Gastrocnemius medialis (tissue), 4 donors: ENCODE measurements at regions not wholly inside any gene's neighbourhood (a gene's known extent, or its start where the extent isn't known, plus 50 kb on each side); places are given as distances from the start of the nearest gene placed in this dataset.

ENCODE experiments used
- ATAC-seq, 2 donors: fragments of 150-250 bp; one replicate each; pipeline ENCODE4 v1.9.1; 2016
- DNase-seq, 2 donors: peaks; one replicate each; pipeline ENCODE4 v3.0.0-alpha.2; 2019
- H3K27ac ChIP-seq, 4 donors: fragments of 200-600 bp; sonication (generic); 1 replicate in 1 of 4; 2 replicates in 3 of 4; pipeline ENCODE4 v1.5.1; 2016 to 2018; ENCODE audit warnings: mild to moderate bottlenecking in 2 of 4, moderate library complexity in 1 of 4
- H3K27me3 ChIP-seq, 3 donors: fragments of 200-600 bp; sonication (generic) in 2 of 3; 1 replicate in 1 of 3; 2 replicates in 2 of 3; pipeline versions ENCODE4 v1.5.1 to v1.6.0; 2016 to 2019; ENCODE audit warnings: mild to moderate bottlenecking in 1 of 3, moderate library complexity in 1 of 3
- H3K36me3 ChIP-seq, 2 donors: fragments of 200-600 bp; sonication (generic) in 1 of 2; one replicate each; pipeline ENCODE4 v1.5.1; 2017 to 2018
- H3K4me1 ChIP-seq, 2 donors: fragments of 200-600 bp; sonication (generic) in 1 of 2; one replicate each; pipeline ENCODE4 v1.5.1; 2016 to 2017; ENCODE audit warnings: mild to moderate bottlenecking in 2 of 2
- H3K4me3 ChIP-seq, 4 donors: fragments of 200-600 bp; sonication (generic) in 3 of 4; 1 replicate in 1 of 4; 2 replicates in 3 of 4; pipeline ENCODE4 v1.5.1; 2016 to 2019; ENCODE audit warnings: mild to moderate bottlenecking in 2 of 4
- H3K9me3 ChIP-seq, 3 donors: fragments of 200-600 bp; sonication (generic) in 2 of 3; 1 replicate in 1 of 3; 2 replicates in 2 of 3; pipeline ENCODE4 v1.5.1; 2016 to 2019
- CTCF ChIP-seq, 5 experiments: fragments of 450-650 bp in 3 of 5; fragments of 200-600 bp in 2 of 5; sonication (generic) in 2 of 5; IDR thresholded peaks in 4 of 5; conservative IDR thresholded peaks in 1 of 5; 1 replicate in 4 of 5; 2 replicates in 1 of 5; pipeline ENCODE4 v1.5.1; 2016 to 2019; ENCODE audit warnings: antibody characterized with exemption in 5 of 5, mild to moderate bottlenecking in 3 of 5, moderate library complexity in 3 of 5
- POLR2A ChIP-seq, 2 donors: fragments of 450-650 bp; IDR thresholded peaks; one replicate each; pipeline ENCODE4 v1.6.1; 2017; ENCODE audit warnings: antibody characterized with exemption in 2 of 2, mild to moderate bottlenecking in 2 of 2, moderate library complexity in 2 of 2
- in situ Hi-C, 4 donors: fragments of 200-750 bp; cut with MboI; loops; one replicate each; pipeline versions ENCODE4 v1.15.0 to v1.8.0; 2017; ENCODE audit warnings: low sequenced_read_pairs in 4 of 4
- intact Hi-C: fragments of 100-400 bp; cut with DNase I; formaldehyde crosslinking; loops from one replicate; pipeline ENCODE4 v1.15.1; 2023; ENCODE audit warnings: low total_unique reads

GRCh38 chr9:87275047-87275725 lies 222.5 kb upstream of the DAPK1 start:
- peaks cover 0 to 7% of the 10 kb centered on the region in 2 donors for H3K4me1 ChIP-seq
- no peaks in the 10 kb centered on the region for H3K9me3 ChIP-seq
- no peak overlapping the region for H3K4me3 ChIP-seq
- ATAC-seq, result no peak
- H3K36me3 ChIP-seq, result no peaks in the 10 kb centered on the region
- intact Hi-C loops (no loop called here), in situ Hi-C loops (no loop called here)
- no peak overlapping the region for H3K27ac ChIP-seq
- no peak for TF ChIP-seq POLR2A (IDR thresholded peaks at IDR 0.05)
- no peak for TF ChIP-seq CTCF (IDR thresholded peaks at IDR 0.05 in 4 of 5, conservative IDR thresholded peaks at IDR 0.05 in 1 of 5)
- H3K27me3 ChIP-seq, result peaks cover 0 to 3% (median 0%) of the 10 kb centered on the region in 3 donors
- no peak for DNase-seq

GRCh38 chr9:87276327-87276841 lies 221.3 kb upstream of the DAPK1 start:
- H3K4me1 ChIP-seq, result peaks cover 0 to 3% of the 10 kb centered on the region in 2 donors
- in situ Hi-C loops (no loop called here), intact Hi-C loops (no loop called here)
- DNase-seq (no peak), ATAC-seq (peak in 1 of 2 donors; percentile 71)
- no peaks in the 10 kb centered on the region for H3K36me3 ChIP-seq
- H3K9me3 ChIP-seq, result no peaks in the 10 kb centered on the region
- no peak overlapping the region for H3K4me3 ChIP-seq
- TF ChIP-seq POLR2A (IDR thresholded peaks at IDR 0.05), result no peak
- no peak for TF ChIP-seq CTCF (IDR thresholded peaks at IDR 0.05 in 4 of 5, conservative IDR thresholded peaks at IDR 0.05 in 1 of 5)
- peak overlapping the region; percentile 3 to 51 (median 32) for H3K27ac ChIP-seq
- H3K27me3 ChIP-seq, result no peaks in the 10 kb centered on the region

GRCh38 chr9:87276851-87277261 lies 220.8 kb upstream of the DAPK1 start:
- no peaks in the 10 kb centered on the region for H3K27me3 ChIP-seq
- TF ChIP-seq POLR2A (IDR thresholded peaks at IDR 0.05), result no peak
- ATAC-seq (no peak), DNase-seq (no peak)
- no peaks in the 10 kb centered on the region for H3K36me3 ChIP-seq
- in situ Hi-C loops, result no loop called here
- H3K27ac ChIP-seq, result peak overlapping the region; percentile 3 to 44 (median 23)
- H3K4me3 ChIP-seq, result no peak overlapping the region
- intact Hi-C loops, result no loop called here
- no peaks in the 10 kb centered on the region for H3K4me1 ChIP-seq
- no peaks in the 10 kb centered on the region for H3K9me3 ChIP-seq

GRCh38 chr9:87277346-87277745 lies 220.3 kb upstream of the DAPK1 start:
- H3K4me3 ChIP-seq, result no peak overlapping the region
- H3K27ac ChIP-seq, result peak overlapping the region in 3 of 4 donors; percentile 16 to 44 (median 30)
- H3K4me1 ChIP-seq, result no peaks in the 10 kb centered on the region
- ATAC-seq (peak; percentile 39 to 45), DNase-seq (no peak)
- H3K9me3 ChIP-seq, result no peaks in the 10 kb centered on the region
- intact Hi-C loops (no loop called here), in situ Hi-C loops (no loop called here)
- no peaks in the 10 kb centered on the region for H3K36me3 ChIP-seq
- TF ChIP-seq CTCF (IDR thresholded peaks at IDR 0.05 in 4 of 5, conservative IDR thresholded peaks at IDR 0.05 in 1 of 5), result no peak
- no peaks in the 10 kb centered on the region for H3K27me3 ChIP-seq

GRCh38 chr9:87278971-87279733 lies 218.5 kb upstream of the DAPK1 start:
- DNase-seq, result no peak
- H3K27ac ChIP-seq, result no peak overlapping the region
- H3K27me3 ChIP-seq, result no peaks in the 10 kb centered on the region
- ATAC-seq, result no peak
- in situ Hi-C loops (no loop called here), intact Hi-C loops (no loop called here)
- no peaks in the 10 kb centered on the region for H3K4me1 ChIP-seq
- H3K36me3 ChIP-seq, result no peaks in the 10 kb centered on the region
- no peak overlapping the region for H3K4me3 ChIP-seq
- TF ChIP-seq POLR2A (IDR thresholded peaks at IDR 0.05), result no peak
- TF ChIP-seq CTCF (IDR thresholded peaks at IDR 0.05 in 4 of 5, conservative IDR thresholded peaks at IDR 0.05 in 1 of 5), result no peak
- no peaks in the 10 kb centered on the region for H3K9me3 ChIP-seq
